ENCODE measurements at regions not wholly inside any gene's neighbourhood (a gene's known extent, or its start where the extent isn't known, plus 50 kb on each side); places are given as distances from the start of the nearest gene placed in this dataset.

DNA sequence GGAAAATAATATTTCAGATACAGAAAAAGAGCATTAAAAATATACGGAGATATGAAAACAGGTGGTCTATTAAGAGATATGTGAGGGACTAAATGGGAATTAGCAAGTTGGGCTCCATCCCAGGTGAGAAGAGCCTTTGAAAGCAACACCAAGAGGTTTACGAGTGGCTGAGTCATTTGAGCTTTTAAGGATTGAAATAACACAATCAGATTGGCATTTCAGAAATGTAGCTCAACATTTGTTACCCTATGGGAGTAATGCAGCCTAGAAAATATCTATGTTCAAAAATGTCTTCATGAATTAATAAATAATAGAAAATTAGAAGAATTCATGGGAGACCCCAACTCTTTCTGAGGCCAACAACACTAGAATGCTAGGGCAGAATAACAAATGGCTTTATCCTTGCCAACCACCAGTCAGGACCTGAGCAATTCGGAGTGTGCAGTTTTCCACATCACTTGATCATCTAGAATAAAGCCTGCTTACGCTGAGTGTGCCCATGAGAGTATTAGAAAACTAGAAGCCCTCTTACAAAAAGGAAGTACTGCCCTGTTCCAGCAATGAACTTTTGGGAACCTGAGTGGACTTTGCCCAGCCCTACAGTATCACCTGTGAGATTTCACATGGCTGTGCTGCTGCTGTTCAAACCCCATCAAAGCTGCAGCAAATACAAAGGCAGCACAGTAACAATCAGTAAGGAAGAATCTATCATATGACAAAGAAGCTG, 538.0 kb upstream of the CAMK1G start:
- no peak for DNase-seq

DNA sequence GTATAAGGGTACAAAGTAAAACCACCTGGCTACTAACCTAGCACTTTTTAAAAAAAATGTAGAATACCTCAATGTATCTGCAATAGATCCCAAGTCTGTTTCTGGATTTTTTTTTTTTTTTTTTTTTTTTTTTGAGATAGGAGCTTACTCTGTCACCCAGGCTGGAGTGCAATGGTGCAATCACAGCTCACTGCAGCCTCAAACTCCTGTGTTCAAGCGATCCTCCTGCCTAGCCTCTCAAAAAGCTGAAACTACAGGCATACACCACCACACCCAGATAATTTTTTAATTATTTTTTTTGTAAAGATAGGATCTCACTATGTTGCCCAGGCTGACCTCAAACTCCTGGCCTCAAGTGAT, 537.5 kb upstream of the CAMK1G start:
- no peak for DNase-seq

DNA sequence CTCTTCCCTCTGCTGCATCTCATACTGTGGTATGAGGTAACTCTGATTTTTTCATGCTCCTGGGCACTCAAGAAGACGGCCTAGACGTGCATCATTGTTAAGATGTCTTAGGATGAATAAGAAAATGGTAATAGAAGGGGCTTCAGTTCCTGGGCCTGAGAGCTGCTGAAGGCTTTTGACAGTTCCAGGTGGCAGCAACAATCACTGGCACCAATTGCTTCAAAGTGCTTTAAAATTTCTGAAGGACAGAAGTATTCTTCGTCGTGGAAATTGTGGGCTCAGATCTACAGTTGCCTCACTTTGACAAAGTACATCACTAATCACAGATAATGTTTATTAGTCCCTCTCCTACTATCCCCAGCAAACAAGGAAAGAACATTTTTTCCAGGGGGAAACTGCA, 536.6 kb upstream of the CAMK1G start:
- DNase-seq = no peak

DNA sequence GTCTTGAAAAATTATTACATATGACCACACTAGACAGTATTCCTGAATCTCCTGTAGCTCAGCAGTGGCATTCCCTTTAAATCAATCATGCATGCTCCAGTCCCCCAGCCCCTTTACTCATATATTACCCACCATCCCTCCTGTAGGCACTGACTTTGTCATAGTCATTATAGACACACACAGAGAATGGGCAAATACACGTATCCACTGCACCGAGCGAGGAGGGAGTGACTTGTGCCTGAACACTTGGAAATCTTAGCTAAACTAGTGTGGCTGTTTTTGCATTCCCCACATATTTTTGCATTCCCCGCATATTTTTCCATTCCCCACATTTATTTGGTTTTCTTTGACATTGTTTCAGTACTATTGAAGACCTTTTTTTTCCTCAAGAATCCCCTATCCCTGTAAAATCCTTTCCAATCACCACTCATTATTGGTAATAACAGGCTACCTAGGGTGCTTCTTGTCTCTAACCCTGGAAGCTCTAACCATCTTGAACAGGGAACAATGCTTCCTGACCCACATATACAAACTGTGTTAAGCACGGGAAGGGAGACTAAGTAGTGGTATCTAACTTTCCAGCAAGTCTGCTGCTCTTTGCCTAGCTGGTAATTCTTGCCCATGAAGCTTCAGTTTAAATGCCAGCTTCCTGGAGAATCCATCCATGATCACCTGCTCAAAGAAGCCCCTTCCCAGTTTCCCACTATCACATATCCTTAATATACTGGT, 534.4 kb upstream of the CAMK1G start:
- DNase-seq = no peak

DNA sequence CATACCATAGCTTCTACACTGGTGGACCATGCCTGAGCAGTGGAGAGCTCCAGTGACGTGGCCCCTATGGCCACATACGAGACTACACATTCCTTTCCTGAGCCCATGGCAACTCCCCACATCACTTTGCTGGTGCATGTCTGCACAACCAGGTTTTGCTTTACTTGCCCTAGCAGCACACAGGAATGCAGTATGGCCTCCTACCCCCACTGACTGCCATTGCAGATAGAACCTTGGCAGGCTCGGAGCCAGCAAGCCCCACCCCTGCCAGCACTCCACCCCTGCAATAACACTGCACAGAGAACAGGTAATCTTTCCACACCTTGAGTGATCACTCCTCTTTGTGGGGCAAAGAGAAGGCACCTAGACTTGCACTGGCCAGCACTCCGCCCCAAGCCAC, 531.9 kb upstream of the CAMK1G start:
- DNase-seq = no peak

DNA sequence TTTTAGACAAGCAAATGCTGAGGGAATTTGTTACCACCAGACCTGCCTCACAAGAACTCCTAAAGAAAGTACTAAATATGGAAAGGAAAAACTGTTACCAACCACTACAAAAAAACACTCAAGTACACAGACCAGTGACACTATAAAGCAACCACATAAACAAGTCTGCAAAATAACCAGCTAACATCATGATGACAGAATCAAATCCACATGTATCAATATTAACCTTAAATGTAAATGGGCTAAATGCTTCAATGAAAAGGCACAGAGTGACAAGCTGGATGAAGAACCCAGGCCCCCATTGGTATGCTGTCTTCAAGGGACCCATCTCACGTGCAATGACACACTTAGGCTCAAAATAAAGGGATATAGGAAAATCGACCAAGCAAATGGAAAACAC, 529.9 kb upstream of the CAMK1G start:
- no peak for DNase-seq

DNA sequence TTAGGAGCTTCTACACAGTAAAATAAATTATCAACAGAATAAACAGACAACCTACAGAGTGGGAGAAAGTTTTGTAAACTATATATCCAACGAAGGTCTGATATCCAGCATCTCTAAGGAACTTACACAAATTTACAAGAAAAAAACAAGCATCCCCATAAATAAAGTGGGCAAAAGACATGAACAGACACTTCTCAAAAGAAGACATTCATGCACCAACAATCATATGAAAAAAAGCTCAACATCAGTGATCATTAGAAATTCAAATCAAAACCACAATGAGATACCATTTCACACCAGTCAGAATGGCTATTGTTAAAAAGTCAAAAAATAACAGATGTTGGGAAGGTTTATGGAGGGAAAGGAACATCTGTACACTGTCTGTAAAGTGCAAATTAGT, 526.4 kb upstream of the CAMK1G start:
- DNase-seq = no peak

DNA sequence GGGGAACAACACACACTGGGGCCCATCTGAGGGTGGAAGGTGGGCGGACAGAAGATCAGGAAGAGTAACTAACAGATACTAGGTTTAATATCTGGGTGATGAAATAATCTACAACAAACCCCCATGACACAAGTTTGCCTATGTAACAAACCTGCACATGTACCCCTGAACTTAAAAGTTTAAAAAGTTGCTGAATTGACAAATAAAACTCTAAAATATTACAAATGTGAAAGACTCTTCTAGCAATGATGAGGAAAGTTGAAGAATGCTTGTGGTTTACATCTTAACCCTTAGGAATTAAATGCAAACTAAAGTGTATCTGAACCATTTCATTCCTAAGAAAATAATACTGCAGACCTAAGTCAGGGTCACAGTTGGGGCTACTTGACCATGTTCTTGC, 525.6 kb upstream of the CAMK1G start:
- no peak for DNase-seq

DNA sequence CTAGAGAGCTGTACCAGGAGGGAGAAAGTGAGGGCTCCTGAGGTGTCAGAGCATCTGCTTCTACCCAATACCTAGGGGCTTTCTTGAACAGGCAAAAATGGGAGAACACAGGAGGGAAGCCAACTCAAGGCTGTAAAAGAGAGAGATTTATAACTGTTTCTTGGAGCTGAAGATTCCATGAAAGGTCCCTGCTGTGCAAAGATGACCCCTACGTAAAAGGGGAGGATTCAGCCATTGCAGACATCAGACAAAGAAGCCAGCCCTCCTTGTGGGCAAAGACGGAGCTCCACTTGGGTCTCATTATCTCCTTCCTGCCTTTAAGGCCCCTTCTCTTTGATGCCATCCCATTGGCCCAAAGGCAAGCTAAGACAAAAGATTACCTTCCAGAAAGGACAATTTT, 524.1 kb upstream of the CAMK1G start:
- DNase-seq = no peak

DNA sequence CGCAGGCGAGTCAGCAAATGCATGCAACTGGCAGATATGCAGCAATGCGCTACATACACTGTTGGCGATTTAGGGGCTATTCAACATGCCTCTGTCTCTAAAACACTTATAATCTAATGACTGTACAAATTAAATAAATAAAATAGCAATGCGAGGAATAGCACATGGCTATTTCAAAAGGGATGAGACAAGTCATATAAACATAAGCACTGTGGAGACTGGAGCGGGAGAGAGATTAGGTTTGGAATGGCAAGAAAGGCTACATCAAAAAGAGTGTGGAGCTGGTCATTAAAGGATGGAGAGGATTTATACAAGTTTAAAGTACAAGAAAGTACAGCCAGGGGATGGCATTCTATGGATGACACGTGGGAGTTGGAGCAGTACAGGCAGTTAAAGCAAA, 523.5 kb upstream of the CAMK1G start:
- no peak for DNase-seq

DNA sequence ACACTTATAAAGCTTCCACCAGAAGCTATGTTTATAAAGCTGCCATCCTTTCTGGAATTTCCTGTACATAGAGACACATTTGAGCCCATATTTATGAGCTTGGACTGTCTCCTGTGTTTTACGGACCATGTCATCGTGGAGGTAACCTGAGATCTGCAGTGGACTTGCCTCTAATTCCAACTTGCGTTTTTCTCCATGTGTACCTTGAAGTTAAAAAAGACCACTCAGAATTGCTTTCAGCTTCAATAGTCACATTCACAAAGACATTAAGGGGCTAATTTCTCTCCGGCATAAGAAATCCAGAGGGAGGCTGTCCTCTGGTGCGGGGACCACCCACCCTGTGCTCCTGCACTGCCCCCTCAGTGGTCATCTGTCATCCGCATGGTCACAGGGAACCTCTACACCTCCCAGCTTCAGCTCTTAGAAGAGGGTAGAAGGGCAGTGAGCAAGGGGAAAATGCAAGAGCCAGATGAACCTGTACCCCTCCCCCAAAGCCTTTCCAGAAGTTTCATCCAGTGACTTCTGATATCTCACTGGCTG, 521.4 kb upstream of the CAMK1G start:
- DNase-seq = no peak

DNA sequence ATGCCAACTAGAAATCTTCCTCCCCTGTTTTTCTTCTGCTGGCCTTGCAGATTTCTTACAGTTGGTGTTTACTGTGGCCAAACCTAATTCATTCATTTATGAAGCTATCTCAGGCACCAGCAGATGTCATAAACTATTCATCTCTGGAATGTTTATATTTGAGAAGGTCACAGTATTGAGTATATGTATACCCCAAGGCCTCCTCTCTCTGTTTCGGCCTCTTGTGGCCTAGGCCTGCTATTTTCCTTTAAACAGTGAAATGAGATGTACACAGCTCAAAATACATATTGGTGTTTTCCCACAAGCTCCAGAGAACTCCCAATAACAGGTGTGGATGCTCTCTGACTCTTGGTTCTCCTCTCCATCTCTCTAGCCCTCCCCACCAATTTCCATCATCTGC, 520.7 kb upstream of the CAMK1G start:
- no peak for DNase-seq

DNA sequence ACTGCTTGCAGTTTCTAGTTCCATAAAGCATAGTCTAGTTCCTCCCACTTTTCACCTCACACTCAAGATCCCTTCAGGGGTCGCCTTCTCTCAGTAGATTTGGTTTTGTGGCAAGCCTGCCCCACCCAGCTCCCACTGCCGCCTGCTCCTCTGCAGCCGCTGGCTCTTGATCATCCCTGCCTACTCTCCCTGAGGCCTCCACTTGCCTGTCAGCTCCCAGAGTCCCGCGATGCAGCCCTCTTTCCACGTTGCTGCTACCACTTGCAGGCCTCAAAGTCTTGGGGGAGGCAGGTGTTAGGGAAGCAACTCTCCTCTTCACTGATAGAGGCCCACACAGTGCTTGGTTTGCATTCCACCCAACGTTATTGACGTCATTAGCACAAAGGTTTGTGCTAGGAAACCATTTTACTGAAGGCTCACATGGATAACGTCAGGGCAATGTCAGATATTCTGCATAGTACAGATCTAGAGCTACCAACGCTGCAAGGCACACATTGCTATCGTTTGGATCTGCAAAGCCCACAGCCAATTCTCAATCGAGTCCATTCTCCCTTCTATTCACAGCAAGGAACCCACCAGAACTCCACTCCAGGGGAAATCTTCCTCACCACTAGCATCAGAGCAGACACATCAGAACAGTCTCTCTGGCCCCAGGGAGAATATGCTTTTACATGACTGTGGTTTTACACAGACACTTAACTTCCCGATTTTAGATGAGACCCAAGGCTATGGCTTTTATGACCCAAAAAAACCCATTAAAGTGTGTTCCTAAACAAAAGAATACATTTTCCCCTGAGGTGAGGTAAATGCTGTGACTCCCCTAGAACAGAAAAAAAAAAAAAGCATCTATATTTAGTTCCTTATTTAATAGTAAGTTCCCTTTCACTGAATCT, 519.5 kb upstream of the CAMK1G start:
- DNase-seq = no peak

DNA sequence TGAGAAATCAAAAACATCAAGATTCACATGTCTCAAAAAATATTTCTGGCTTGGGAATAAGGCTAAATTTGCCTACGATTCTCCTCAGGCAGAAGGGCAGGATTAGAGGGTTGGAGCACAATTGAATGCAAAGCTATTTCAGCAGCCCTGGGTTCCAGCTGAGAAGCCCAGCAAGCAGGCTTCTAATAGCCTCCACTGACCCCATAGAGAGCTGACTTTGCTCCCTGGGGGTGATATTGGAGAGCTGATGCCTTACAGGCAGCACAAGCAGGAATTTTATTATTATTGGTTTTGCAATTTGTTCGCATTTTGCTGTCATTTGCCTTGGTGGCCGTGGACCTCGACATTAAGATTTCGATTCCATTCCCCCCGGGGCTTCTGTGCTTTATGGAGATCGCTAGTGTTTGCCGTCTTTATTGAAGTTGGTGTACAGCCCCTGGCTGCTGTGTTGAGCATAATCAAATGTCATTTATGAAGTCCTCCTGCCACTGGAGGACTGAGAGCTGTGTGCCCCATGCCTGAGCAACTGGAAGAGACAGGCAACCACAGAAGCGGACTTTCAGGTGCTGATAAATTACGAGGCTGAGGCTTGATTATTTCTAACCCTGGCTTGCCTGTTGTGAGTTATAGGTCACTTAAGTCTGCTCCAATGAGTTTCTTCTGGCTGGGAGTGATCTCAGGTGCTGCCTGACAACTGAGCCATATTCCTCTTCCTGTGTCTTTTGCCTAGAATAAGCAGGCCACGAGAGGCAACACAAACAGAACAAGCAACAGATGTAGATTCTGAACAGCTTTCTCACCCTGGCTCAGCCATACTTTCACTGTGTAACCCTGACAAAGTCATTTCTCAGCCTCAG, 518.4 kb upstream of the CAMK1G start:
- no peak for DNase-seq

DNA sequence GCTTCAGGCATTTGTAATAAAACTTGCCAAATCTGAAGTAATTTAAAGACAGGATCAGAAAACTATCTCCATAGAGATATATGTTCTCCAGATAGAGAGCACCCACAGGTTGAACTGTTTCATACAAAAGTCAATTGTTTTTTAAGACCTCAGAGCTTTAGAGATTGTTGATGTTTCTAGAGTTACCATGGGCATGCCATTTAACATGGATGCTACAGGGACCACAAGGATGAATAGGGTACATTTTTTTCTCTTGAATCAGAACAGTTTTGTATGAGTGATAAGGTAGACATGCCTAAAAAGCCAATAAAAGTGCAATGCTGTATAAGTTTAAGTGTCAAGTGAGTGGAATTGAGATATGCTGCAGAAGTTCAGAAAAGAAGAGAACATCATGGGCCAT, 511.0 kb upstream of the CAMK1G start:
- no peak for DNase-seq

DNA sequence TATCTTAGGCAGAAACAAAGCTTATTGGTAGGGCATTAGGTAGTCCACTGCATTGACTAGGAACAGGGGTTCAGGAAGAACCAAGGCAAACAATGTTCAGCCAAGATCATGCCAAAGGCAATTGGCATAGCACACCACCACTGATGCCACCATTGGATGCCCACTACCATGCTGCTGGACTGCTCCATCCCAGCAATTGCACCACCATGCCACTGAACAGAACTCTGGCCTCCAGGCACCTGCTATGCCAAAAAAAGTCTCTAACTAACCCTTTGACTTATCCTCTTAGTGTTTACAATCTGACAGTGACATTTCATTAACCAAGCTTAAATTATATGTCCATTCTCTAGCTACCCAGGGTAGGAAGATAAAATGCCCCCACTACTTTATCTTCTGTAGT, 509.6 kb upstream of the CAMK1G start:
- DNase-seq = no peak

DNA sequence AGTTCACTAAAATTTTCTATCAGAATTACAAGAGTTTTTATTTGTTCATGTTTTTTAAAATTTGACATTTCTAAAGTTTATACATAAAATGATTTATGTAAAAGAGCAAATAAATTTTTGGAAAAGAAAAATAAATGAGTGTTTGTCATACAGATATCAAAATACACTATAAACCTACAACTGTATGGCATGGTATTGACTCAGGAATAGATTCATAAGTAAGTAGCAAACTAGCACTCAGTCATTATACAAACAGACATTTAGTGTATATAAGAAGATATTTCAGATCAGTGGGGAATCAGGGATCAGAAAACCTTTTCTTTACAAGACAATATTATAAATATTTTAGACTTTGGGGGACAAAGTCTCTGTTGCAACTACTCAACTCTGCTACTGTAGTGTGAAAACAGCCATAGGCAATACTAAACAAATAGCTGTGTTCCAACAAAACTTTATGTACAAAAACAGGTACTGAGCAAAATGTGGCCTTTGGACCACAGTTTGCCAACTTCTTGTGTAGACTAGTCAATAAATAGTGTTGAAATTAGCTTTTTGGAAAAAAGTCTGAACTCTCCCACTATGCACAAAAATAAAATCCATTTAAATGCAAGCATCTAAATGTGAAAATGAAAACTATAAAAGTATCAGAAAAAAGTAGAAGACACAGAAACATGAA, 508.8 kb upstream of the CAMK1G start:
- DNase-seq = no peak

DNA sequence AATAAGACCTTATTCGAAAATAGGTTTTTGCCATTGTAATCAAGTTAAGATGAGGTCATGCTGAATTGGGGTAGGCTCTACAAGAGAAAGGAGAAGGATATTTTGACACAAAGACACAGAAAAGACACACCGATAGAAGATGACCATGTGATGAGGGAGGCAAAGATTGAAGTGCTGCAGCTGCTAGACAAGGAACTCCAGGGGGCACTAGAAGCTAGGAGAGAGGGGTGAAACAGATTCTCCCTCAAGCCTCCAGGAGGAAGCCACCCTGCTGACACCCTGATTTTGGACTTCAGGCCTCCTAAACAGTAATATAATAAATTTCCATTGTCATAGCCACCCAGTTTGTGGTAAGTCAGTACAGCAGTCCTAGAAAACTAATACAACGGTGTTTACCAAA, 506.8 kb upstream of the CAMK1G start:
- no peak for DNase-seq

DNA sequence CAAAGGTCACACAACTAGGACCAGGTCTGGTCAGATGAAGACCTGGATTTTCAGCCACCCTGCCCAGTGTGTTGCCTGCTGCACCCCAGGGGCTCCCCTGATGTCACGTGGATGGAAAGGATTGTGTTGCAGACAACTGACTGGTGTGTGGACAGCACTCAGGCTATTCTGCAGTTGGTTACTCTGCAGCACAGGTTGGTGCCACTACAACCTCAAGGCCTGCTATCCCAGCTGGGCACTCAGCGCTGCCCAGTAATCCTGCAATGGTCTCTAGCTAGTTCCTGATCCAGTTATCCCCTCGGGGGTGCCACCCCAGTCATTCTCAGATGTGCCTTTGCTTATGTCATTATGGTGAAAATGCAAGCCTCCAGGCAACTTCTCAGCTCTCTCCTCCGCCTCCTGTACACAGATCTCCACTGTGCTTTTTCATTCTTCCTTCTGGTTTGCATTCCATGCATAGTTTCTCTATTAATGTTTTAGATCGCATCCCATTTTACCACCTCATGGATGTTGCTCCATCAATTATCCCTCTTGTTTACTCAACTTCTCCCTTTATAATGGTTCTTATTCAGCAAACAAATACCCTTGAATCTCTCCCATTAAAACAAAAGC, 503.2 kb upstream of the CAMK1G start:
- DNase-seq = no peak

DNA sequence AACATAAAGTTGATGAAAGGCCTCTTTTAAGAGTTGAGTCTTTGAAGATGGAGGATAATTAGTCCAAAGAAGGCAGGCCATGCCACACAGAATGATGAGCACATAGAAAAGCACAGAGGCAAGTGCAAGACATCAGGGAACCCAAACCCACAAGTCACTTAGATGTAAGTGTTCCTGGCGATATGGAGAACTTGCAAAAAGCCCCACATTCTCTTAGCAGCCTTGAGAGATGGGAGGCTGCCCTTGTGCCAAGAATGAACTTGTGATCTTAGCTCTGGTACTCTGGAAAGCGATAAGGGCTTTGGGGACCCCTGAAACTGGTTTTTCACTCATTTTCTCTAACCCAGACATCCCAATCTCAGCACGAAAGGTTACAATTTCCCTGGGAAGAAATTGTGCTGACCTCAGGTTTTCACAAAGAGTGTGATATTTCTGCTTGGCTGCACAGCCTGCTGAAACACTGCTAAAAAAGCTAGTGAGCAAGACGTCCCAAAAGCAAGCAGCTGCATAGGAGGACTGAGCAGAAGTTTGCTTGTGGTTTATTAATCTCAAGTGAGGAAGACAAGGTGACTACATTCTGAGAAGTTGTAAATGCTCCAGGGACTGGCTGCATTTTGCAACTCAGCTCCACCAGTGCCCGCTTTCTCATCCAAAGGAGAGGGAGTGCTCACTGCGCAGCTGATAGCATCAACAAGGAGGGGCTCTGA, 496.9 kb upstream of the CAMK1G start:
- DNase-seq = no peak

DNA sequence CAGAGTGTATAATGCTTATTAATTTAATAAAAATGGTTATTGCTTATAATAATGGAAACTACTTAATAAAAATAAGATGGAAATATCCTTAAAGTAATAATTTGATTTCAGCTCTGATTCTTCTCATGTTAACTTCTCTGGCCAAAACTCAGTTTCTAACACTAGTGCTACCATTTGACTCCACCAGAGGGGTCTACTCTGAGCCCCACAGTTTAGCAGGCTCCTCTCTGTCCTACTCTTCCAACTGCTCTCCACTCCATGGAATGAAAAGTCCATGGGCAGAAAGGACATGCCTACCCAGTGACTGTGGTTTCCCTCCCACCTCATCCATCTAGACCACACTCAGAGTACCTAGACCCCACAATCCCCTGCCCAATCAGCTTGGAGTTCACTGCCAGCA, 489.1 kb upstream of the CAMK1G start:
- no peak for DNase-seq
